ENCODE measurements at regions not wholly inside any gene's neighbourhood (a gene's known extent, or its start where the extent isn't known, plus 50 kb on each side); places are given as distances from the start of the nearest gene placed in this dataset.
"Not testable (repeated sequence)": the region's sequence is repeated elsewhere in the genome, so short reads cannot be mapped to it uniquely, and the experiment has no call there.

- DNase-seq (ENCODE audit: low spot score) (no peak), ATAC-seq (peak; percentile 85)
These were observed 89.9 kb upstream of the FAT1 start for GRCh38 chr4:186813377-186814068.

GRCh38 chr4:186814535-186815070 lies 90.9 kb upstream of the FAT1 start:
- ATAC-seq (no peak), DNase-seq (ENCODE audit: low spot score) (no peak)

GRCh38 chr4:186819342-186820086 lies 95.9 kb upstream of the FAT1 start:
- ATAC-seq (no peak), DNase-seq (ENCODE audit: low spot score) (no peak)

- DNase-seq (ENCODE audit: low spot score) (no peak), ATAC-seq (no peak)
These were observed 96.8 kb upstream of the FAT1 start for GRCh38 chr4:186820391-186820891.

GRCh38 chr4:186823989-186824388 lies 100.3 kb upstream of the FAT1 start:
- no peak for ATAC-seq
- DNase-seq (ENCODE audit: low spot score): no peak

GRCh38 chr4:186825069-186825468 lies 101.4 kb upstream of the FAT1 start:
- ATAC-seq (no peak), DNase-seq (ENCODE audit: low spot score) (no peak)

- no peak for ATAC-seq
- DNase-seq (ENCODE audit: low spot score): no peak
These were observed 102.3 kb upstream of the FAT1 start for GRCh38 chr4:186826006-186826405.

- no peak for DNase-seq (ENCODE audit: low spot score)
- no peak for ATAC-seq
These were observed 103.3 kb upstream of the FAT1 start for GRCh38 chr4:186826846-186827533.

- DNase-seq (ENCODE audit: low spot score): no peak
- no peak for ATAC-seq
These were observed 103.9 kb upstream of the FAT1 start for GRCh38 chr4:186827534-186827897.

- DNase-seq (ENCODE audit: low spot score): no peak
- no peak for ATAC-seq
These were observed 105.4 kb upstream of the FAT1 start for GRCh38 chr4:186829097-186829496.

- peak; percentile 52 for ATAC-seq
- no peak for DNase-seq (ENCODE audit: low spot score)
These were observed 106.2 kb upstream of the FAT1 start for GRCh38 chr4:186829740-186830449.

- DNase-seq (ENCODE audit: low spot score) (no peak), ATAC-seq (no peak)
These were observed 107.9 kb upstream of the FAT1 start for GRCh38 chr4:186831574-186831973.

- ATAC-seq (no peak), DNase-seq (ENCODE audit: low spot score) (no peak)
These were observed 109.2 kb upstream of the FAT1 start for GRCh38 chr4:186832906-186833305.

GRCh38 chr4:186837463-186837862 lies 113.8 kb upstream of the FAT1 start:
- not testable (repeated sequence) for DNase-seq (ENCODE audit: low spot score); ATAC-seq

- DNase-seq (ENCODE audit: low spot score) (no peak), ATAC-seq (no peak)
These were observed 114.6 kb upstream of the FAT1 start for GRCh38 chr4:186838295-186838694.

- DNase-seq (ENCODE audit: low spot score) (no peak), ATAC-seq (no peak)
These were observed 115.7 kb upstream of the FAT1 start for GRCh38 chr4:186839122-186840037.

GRCh38 chr4:186840222-186840701 lies 116.6 kb upstream of the FAT1 start:
- DNase-seq (ENCODE audit: low spot score) (no peak), ATAC-seq (no peak)

- ATAC-seq: no peak
- no peak for DNase-seq (ENCODE audit: low spot score)
These were observed 117.2 kb upstream of the FAT1 start for GRCh38 chr4:186840771-186841301.

- ATAC-seq: peak; percentile 93
- no peak for DNase-seq (ENCODE audit: low spot score)
These were observed 120.5 kb upstream of the FAT1 start for GRCh38 chr4:186844059-186844681.

Data from left lobe of liver (tissue), 2 donors.